Caki2 (cell line): ENCODE measurements at regions not wholly inside any gene's neighbourhood (a gene's known extent, or its start where the extent isn't known, plus 50 kb on each side); places are given as distances from the start of the nearest gene placed in this dataset.

Experiments used
- DNase-seq: peaks from one replicate; pipeline ENCODE4 v3.0.0-alpha.2; 2015; ENCODE audit warnings: low read depth
- in situ Hi-C: cut with HindIII; loops from 2 replicates; pipeline ENCODE4 v1.10.0; 2016; ENCODE audit warnings: low sequenced_read_pairs, low pct_unique_long_range_greater_than_20kb, mixed read lengths

DNA sequence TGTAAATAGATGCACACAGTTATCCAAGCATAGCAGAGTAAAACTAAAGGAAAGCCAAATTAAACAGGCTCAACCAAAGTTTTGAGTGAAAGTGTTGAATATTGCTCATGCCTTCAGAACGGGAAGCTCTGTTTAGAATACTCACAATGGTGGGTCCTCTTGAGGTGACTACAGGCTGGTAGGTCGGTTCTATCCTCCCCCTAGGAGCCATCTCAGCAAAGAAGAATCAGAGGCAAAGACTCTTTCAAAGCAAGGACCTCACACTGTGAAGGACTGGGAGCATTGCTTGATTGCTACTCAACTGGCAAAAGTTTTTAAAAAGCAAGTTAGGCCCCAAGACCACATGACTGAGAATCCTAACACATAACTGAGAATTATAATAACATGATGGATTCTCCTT is 88.4 kb upstream of the JAG1 start:
- DNase-seq = no peak
- in situ Hi-C loops = no loop called here

GRCh38 chr20:10763112-10763511 is 89.3 kb upstream of the JAG1 start:
- in situ Hi-C loops = no loop called here

DNA sequence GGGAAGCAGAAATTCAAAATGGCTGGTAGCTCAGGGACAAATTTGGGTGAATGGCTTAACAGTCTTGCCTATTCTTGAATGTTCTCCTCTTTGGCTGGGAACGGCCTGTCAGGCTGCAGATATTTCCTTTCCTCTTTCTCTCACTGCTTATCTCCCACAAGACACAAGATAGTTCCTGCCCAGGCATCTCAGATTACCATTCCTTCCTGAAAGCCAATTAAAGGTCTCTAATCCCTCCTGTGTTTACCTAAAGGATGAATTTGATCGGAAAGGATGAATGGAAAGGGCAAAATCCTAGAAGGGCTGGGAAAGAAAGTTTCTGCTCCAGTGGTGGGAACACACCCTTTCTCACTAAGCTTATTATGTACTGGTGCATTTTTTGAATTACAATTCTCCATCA is 95.9 kb upstream of the JAG1 start:
- no peak for DNase-seq
- in situ Hi-C loops = no loop called here

More at GRCh38 chr20:10763112-10763511, 89.3 kb upstream of the JAG1 start:
- DNase-seq = no peak

DNA sequence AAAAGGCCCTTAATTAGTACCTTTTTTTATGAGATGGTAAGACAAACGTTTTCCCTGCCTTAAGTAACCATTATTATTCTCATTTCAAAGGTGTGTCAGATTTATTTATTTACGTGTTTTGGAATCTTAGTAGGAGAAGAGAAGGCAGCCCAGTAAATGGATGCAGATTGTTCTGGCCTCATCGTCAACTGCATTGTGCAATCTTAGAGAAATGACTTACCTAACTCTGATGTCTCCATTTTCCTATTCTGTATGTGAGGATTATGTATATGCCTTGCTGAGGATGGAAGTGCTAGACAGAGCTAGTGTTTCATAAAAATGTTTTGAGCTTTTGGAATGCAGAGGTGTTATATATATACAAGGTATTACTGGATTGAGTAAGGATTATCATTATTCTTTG is 97.0 kb upstream of the JAG1 start:
- no peak for DNase-seq
- in situ Hi-C loops = no loop called here

GRCh38 chr20:10771435-10772140 is 97.8 kb upstream of the JAG1 start:
- DNase-seq = no peak
- in situ Hi-C loops = no loop called here

DNA sequence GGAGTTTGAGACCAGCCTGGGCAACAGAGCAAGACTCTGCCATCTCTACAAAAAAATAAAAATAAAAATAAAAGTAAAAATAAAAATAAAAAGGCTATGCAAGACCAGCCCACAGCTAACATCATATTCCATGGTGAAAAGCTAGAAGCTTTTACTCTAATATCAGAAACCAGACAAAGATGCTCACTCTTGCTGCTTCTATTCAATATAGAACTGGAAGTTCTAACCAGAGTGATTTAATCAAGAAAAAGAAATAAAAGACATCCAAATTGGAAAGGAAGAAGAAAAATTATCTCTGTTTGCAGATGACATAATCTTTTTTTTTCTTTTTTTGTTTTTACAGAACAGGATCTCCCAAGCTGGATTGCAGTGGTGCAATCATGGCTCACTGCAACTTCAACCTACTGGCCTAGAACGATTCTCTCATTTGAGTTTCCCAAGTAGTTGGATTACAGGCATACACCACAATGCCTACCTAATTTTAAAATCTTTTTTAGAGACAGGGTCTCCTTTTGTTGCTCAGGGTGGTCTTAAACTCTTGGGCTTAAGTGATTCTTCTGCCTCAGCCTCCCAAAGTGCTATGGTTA is 100.7 kb upstream of the JAG1 start:
- no peak for DNase-seq
- in situ Hi-C loops = no loop called here

GRCh38 chr20:10777710-10778109 is 103.9 kb upstream of the JAG1 start:
- DNase-seq = no peak
- in situ Hi-C loops = no loop called here

GRCh38 chr20:10779911-10780310 is 106.1 kb upstream of the JAG1 start:
- DNase-seq = no peak
- in situ Hi-C loops = no loop called here

GRCh38 chr20:10780901-10781300 is 107.1 kb upstream of the JAG1 start:
- in situ Hi-C loops = no loop called here
- no peak for DNase-seq

- no peak for DNase-seq
- in situ Hi-C loops = no loop called here
Observed at GRCh38 chr20:10781526-10781925, 107.7 kb upstream of the JAG1 start.

DNA sequence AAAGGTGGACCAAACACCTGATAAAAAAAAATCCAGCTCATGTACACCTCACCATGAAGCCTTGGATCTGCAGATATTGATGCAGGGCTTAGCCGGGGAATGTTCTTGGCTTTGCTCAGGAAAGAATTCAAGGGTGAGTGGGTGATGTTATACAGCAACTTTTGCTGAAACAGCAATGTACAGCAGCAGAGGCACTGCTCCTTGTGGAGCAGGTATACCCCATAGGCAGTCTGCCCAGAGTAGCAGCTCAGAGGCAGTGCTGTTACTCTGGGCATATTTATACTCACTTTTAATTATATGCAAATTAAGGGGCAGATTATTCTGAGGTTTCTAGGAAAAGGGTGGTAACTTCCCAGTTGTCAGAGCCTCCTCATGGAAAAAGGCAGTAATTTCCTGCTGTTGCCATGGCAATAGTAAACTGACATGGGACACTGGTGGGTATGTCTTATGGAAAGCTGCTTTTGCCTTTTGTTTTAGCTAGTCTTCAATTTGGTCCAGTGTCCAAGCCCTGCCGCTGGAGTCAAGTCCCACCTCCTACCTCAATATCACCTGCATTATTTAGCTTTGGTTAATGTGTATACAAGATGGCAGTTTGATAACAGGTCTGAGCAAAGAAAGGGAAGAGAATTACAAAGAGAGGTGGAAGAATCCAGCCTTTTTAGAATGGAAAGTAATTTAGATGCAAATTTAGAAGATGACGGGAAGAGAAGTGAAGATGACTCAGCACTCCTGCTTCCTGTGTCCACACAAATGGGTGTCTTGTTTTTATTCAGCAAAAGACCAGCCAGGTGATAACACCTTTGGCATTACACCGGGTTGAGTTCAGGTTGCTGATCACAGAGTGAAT is 110.1 kb upstream of the JAG1 start:
- DNase-seq = peak; percentile 18
- in situ Hi-C loops = no loop called here

- no peak for DNase-seq
- in situ Hi-C loops = no loop called here
Observed at GRCh38 chr20:10784554-10785183, 110.9 kb upstream of the JAG1 start.

GRCh38 chr20:10786678-10787077 is 112.9 kb upstream of the JAG1 start:
- in situ Hi-C loops = no loop called here
- DNase-seq = no peak

- in situ Hi-C loops = no loop called here
- no peak for DNase-seq
Observed at GRCh38 chr20:10788055-10788454, 114.3 kb upstream of the JAG1 start.

GRCh38 chr20:10788877-10789276 is 115.1 kb upstream of the JAG1 start:
- no peak for DNase-seq
- in situ Hi-C loops = no loop called here

- no peak for DNase-seq
- in situ Hi-C loops = no loop called here
Observed at GRCh38 chr20:10789386-10789785, 115.6 kb upstream of the JAG1 start.

DNA sequence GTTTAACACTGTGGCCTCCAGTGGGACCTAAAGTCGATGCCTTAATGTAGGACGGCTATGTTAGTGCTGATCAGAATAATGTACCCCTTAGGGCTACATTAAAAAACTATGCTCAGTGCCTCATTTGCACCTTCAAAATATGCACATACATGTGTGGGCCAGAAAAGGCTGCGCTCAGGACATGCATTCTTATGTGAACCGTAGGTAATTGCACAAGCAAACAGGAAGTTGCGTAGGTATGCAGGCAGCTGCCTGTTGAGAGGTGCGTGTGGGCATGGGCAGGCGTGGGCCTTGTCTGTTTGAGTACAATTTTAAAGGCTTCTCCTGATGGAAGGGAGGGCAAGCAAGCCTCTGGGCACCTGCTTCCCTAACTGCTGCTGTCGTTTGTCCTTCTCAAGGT is 116.2 kb upstream of the JAG1 start:
- no peak for DNase-seq
- in situ Hi-C loops = no loop called here

DNA sequence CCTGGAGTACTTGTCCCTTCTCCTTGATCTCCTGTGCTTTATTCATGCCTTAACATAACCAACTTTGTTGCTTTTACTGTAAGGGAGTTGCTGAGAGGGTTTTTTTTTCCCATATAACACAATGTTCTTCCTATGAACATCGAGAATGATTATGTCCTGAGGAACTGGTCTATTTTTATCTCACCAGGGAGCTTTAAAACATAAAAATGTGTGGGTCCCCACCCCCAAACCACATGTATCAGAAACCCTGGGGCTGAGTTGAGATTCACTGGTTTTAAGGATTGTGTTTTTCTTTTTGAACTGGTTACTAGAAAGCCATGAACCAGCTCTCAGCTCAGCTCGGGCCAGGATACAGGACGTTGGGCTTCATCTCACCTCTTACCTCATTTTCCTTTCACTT is 118.5 kb upstream of the JAG1 start:
- no peak for DNase-seq
- in situ Hi-C loops = no loop called here

DNA sequence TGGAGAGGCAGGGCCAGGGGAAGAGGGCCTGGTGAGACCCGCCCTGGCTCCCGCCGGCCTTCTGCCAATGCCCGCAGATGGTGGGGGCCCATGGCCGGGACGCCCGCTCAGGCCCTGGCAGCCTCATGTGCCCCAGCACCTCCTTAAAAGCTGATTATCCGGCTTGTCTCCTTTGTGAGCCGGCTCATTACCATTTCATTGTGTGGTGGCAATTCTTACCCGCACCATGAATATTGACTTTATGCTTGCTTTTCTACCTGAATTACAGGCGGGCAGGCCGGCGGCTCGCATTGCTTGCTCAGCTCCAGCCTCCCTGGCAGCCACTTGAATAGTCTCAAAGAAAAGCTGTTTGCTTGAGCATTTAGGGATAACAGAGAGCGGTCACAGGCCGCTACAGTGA is 120.0 kb upstream of the JAG1 start:
- in situ Hi-C loops = no loop called here
- no peak for DNase-seq
